ENCODE measurements at regions not wholly inside any gene's neighbourhood (a gene's known extent, or its start where the extent isn't known, plus 50 kb on each side); places are given as distances from the start of the nearest gene placed in this dataset.

DNA sequence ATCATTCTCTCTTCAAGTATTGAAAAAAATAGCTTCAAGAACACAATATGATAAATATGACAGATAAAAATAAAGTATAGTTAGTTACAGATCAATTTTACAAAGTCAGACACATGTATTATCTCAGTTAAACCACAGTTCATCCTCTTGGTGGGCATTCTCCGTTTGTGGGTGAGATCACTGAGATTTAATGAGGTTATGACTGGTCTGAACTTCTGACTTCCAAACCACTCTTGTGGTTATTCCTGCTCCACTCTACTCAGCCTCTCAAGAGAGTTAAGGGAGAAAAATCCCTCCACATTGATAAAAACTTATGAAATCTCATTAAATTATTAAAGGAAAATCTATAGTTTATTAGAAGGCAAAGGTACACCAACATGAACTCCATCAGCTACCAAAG, 229.9 kb upstream of the LRTM1 start:
- CTCF ChIA-PET: no interaction called here
- peaks cover 21% of the 10 kb centered on the region for H3K27me3 Mint-ChIP-seq (ENCODE audit: insufficient read depth, unreplicated experiment)
- H3K4me3 Mint-ChIP-seq (ENCODE audit: unreplicated experiment): no peak overlapping the region
- H3K4me1 ChIP-seq: no peaks in the 10 kb centered on the region
- intact Hi-C loops (cut with micrococcal nuclease; ENCODE audit: unreplicated experiment): no loop called here
- POLR2A ChIA-PET: no interaction called here
- H3K36me3 ChIP-seq (ENCODE audit: control insufficient read depth, insufficient read depth, low read length): no peaks in the 10 kb centered on the region
- TF ChIP-seq, protein P1, sequence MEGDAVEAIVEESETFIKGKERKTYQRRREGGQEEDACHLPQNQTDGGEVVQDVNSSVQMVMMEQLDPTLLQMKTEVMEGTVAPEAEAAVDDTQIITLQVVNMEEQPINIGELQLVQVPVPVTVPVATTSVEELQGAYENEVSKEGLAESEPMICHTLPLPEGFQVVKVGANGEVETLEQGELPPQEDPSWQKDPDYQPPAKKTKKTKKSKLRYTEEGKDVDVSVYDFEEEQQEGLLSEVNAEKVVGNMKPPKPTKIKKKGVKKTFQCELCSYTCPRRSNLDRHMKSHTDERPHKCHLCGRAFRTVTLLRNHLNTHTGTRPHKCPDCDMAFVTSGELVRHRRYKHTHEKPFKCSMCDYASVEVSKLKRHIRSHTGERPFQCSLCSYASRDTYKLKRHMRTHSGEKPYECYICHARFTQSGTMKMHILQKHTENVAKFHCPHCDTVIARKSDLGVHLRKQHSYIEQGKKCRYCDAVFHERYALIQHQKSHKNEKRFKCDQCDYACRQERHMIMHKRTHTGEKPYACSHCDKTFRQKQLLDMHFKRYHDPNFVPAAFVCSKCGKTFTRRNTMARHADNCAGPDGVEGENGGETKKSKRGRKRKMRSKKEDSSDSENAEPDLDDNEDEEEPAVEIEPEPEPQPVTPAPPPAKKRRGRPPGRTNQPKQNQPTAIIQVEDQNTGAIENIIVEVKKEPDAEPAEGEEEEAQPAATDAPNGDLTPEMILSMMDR (IDR thresholded peaks at IDR 0.05; ENCODE audit: insufficient read depth in 1 of 2, low read depth in 1 of 2, low read length in 1 of 2, severe bottlenecking in 1 of 2, unreplicated experiment in 1 of 2): no peak
- no peak for DNase-seq
- H3K9me3 Mint-ChIP-seq (ENCODE audit: unreplicated experiment): no peaks in the 10 kb centered on the region
- no peak overlapping the region for H3K4me3 ChIP-seq (ENCODE audit: low read depth, low read length)
- BruUV-seq (replicated peaks): no TSS peak
- H3K9me3 ChIP-seq: no peaks in the 10 kb centered on the region
- no peaks in the 10 kb centered on the region for H3K4me1 Mint-ChIP-seq (ENCODE audit: low read depth, unreplicated experiment)
- no peaks in the 10 kb centered on the region for H3K27me3 ChIP-seq (replicated peaks; ENCODE audit: control insufficient read depth, insufficient read depth, low read length)
- no peaks in the 10 kb centered on the region for H3K36me3 Mint-ChIP-seq (ENCODE audit: insufficient read depth, unreplicated experiment)
- H3K27ac Mint-ChIP-seq (ENCODE audit: unreplicated experiment): no peak overlapping the region

DNA sequence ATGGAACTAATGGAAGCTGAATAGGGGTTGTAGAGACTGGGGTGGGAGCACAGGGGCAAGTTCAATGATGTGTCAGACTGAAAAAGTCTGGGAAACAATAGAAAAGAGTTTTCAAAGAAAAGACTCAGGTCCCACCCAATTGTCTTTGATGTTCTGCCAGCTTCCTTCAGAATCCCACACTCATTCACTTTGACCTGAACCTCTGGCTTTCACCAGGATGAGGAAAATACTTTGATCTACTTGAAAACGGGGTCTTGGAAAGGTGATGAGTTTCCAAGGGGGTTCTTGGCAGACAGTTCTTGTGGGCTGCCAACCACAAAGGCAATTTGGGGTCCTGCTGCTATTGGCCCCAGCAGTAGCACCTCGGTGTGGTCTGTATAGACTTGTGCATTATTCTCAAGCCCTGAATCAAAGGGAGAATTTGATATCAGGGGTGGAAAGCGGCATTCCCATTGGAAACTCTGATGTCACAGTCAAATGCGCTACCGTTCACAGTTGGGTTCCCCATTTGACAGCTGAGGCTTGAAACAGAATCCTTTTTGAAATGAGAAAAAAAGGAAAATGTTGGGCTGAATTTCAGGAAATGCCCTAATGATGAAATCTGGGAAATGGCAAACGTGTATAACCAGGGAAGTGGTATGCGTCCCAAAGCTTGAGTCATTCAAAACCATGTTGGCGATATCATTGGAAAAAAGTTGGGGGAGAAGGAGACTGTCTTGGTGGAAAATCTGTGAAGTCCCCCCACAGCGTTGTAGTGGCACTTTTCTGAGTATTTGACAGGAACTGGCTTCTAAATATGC, 229.2 kb upstream of the LRTM1 start:
- no peak overlapping the region for H3K4me3 ChIP-seq (ENCODE audit: low read depth, low read length)
- no peaks in the 10 kb centered on the region for H3K4me1 ChIP-seq
- DNase-seq: no peak
- no peaks in the 10 kb centered on the region for H3K9me3 ChIP-seq
- Mint-ChIP-seq H3K27ac (ENCODE audit: unreplicated experiment) (no peak overlapping the region), H3K27me3 (ENCODE audit: insufficient read depth, unreplicated experiment) (peaks cover 24% of the 10 kb centered on the region), H3K36me3 (ENCODE audit: insufficient read depth, unreplicated experiment) (no peaks in the 10 kb centered on the region), H3K4me1 (ENCODE audit: low read depth, unreplicated experiment) (no peaks in the 10 kb centered on the region), H3K4me3 (ENCODE audit: unreplicated experiment) (no peak overlapping the region), H3K9me3 (ENCODE audit: unreplicated experiment) (no peaks in the 10 kb centered on the region)
- BruUV-seq (replicated peaks): no TSS peak
- TF ChIP-seq, protein P1 (IDR thresholded peaks at IDR 0.05; ENCODE audit: insufficient read depth in 1 of 2, low read depth in 1 of 2, low read length in 1 of 2, severe bottlenecking in 1 of 2, unreplicated experiment in 1 of 2): no peak
- no peaks in the 10 kb centered on the region for H3K27me3 ChIP-seq (replicated peaks; ENCODE audit: control insufficient read depth, insufficient read depth, low read length)
- no peaks in the 10 kb centered on the region for H3K36me3 ChIP-seq (ENCODE audit: control insufficient read depth, insufficient read depth, low read length)
- ChIA-PET CTCF (no interaction called here), POLR2A (no interaction called here)
- intact Hi-C loops (cut with micrococcal nuclease; ENCODE audit: unreplicated experiment): no loop called here

DNA sequence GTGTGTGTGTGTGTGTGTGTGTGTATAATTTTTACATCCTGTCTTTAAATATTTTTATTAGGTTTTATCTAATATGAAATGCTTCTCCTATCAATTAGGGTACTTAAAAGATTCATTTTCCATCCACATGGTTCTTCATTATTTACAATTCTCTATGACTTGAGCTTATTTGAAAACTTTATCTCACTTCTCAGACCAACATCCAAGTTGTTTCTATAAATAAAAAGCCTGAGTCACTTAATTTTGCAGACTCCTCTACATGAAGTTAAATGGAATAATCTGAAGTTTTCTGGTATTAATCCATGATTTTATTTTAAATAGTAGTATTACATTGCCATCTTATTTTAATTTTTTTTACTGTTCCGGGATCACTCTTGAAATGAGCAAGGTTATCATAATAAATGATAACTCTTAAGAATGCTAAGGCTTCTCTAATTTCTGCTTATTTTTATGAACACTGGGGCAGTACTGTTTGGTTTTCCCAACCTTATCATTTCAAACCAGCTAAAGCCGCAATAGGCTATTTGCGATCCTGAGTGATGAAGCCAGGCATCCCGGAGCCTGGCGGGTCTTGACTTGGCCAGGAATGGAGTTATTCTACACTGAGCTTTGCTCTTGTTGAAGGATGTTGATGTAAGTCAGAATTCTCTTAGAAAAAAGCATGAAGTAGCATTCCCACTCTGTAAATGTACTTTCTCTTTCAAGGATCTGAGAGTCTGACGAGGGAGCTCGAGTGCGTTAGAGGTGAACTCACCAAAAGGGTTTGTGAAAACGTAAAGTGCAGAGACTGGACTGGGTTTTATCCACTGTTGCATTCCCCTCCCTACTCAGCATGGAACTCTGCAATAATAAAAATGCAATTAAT, 220.2 kb upstream of the LRTM1 start:
- TF ChIP-seq, protein P1 (IDR thresholded peaks at IDR 0.05; ENCODE audit: insufficient read depth in 1 of 2, low read depth in 1 of 2, low read length in 1 of 2, severe bottlenecking in 1 of 2, unreplicated experiment in 1 of 2): no peak
- intact Hi-C loops (cut with micrococcal nuclease; ENCODE audit: unreplicated experiment): no loop called here
- H3K36me3 ChIP-seq (ENCODE audit: control insufficient read depth, insufficient read depth, low read length): no peaks in the 10 kb centered on the region
- H3K4me1 ChIP-seq: no peaks in the 10 kb centered on the region
- ChIA-PET POLR2A (no interaction called here), CTCF (no interaction called here)
- no peak overlapping the region for H3K4me3 ChIP-seq (ENCODE audit: low read depth, low read length)
- BruUV-seq (replicated peaks): no TSS peak
- no peaks in the 10 kb centered on the region for H3K4me1 Mint-ChIP-seq (ENCODE audit: low read depth, unreplicated experiment)
- H3K27me3 Mint-ChIP-seq (ENCODE audit: insufficient read depth, unreplicated experiment): peaks cover 16% of the 10 kb centered on the region
- H3K27ac Mint-ChIP-seq (ENCODE audit: unreplicated experiment): no peak overlapping the region
- no peaks in the 10 kb centered on the region for H3K9me3 Mint-ChIP-seq (ENCODE audit: unreplicated experiment)
- H3K27me3 ChIP-seq (replicated peaks; ENCODE audit: control insufficient read depth, insufficient read depth, low read length): no peaks in the 10 kb centered on the region; the same call in 1 of the 2 replicates
- no peak overlapping the region for H3K4me3 Mint-ChIP-seq (ENCODE audit: unreplicated experiment)
- DNase-seq: no peak
- no peaks in the 10 kb centered on the region for H3K9me3 ChIP-seq
- H3K36me3 Mint-ChIP-seq (ENCODE audit: insufficient read depth, unreplicated experiment): no peaks in the 10 kb centered on the region

Data from Caco-2 (cell line).